Stimulated activated CD8-positive, alpha-beta memory T cell treated with anti-CD3 and anti-CD28 coated beads, Interleukin-2, amount 100 ng/mL, for 48 hours (primary cell): ENCODE measurements at regions not wholly inside any gene's neighbourhood (a gene's known extent, or its start where the extent isn't known, plus 50 kb on each side); places are given as distances from the start of the nearest gene placed in this dataset.

Experiments
- DNase-seq, 2 donors: peaks; one replicate each; pipeline ENCODE4 v3.0.0-alpha.2; 2020; ENCODE audit warnings: low read depth in 2 of 2

- DNase-seq, result no peak
Measured at GRCh38 chr9:17970277-17970676, 391.4 kb downstream of the SH3GL2 start.

- DNase-seq, result no peak
Measured at GRCh38 chr9:17978773-17979172, 399.9 kb downstream of the SH3GL2 start.

GRCh38 chr9:17986595-17986994 is 407.7 kb downstream of the SH3GL2 start:
- DNase-seq, result no peak

DNA sequence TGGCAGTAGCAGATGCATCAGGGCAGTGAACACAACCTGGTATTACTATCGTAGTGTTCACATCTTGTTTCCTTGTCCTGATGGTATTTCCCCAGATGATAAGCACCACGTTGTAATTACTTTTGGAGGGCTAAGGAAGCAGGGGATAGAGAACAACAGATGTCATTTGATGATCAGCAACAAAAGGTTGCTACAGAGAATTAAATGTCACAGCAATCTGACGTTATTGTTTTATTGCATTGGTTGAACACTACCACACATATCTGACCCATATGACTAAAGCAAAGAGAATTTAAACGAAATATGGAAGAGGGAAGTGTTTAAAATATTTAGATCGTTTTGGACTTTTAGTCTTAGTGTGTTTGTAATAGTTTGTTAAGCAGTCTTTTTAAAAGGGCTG is 408.3 kb downstream of the SH3GL2 start:
- no peak for DNase-seq

DNA sequence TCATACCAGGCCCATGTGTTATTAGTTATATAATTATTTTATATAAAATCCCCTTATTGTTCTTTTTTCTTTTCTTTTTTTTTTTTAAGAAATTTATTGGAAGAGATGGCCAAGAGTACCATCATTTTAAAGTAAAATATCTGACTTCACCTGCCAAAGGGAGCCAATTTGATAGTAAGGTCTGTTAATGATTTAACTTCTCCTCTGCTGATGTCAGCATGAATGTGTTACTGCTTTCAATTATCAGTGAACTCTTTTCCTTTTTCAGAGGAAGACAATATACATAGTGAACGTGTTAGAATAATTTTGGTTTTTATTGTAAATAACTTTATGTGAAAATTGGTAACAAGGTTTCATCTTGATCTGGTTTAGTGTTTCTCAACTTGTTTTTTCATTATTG is 409.6 kb downstream of the SH3GL2 start:
- no peak for DNase-seq

- no peak for DNase-seq
Measured at GRCh38 chr9:17990602-17991001, 411.7 kb downstream of the SH3GL2 start.

- DNase-seq, result no peak
Measured at GRCh38 chr9:17993024-17993423, 414.2 kb downstream of the SH3GL2 start.

- DNase-seq, result no peak
Measured at GRCh38 chr9:17994695-17995425, 416.0 kb downstream of the SH3GL2 start.

DNA sequence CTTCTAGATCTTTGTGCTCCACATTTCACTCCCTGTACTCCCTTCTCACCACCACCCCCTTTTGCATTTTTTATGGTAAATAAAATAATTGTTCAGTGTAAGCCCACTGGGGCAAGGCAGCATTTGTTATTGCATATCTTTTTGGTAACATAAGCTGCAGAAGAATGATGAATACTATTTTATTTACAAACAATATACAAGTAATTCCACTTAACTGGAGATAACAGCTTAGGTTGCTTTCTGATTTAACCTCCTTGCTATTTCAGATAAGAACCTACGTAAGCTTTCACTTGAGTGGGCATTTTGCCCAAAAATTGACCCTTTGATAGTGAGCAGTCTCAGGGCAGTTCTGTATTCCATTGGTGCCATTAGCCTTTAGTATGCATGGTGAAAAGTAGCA is 417.9 kb downstream of the SH3GL2 start:
- no peak for DNase-seq

DNA sequence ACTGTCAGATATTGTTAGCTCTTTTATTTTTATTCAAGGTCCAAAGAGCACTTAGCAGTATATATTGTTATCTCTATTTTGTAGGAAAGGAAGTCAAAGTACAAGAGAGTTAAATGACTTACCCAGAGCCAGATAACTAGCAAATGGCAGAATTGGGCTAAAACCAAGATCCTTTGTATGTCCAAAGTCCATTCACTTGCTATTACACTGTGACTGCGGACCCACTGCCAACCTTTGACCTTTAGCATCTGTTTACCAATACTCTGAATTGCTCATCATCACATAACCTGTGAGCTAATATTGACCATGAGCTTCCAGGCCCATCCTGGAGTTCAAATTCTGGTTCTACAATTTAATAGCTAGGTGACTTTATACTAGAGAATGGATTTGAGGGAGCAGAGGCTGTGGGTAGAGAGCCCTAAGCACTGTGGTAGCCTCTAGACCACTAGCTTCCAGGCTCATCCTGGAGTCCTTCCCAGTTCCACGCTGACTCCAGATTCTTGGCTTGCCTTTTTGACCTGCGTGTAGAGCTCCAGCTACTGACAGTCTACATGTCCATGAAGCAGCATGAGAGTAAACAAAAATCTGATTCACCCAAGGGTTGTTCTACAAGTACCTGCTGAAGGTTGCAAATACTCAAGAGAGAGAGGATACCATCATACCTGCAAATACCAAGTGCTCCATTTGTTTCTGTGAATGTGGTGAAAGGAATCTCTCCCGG is 424.0 kb downstream of the SH3GL2 start:
- no peak for DNase-seq

DNA sequence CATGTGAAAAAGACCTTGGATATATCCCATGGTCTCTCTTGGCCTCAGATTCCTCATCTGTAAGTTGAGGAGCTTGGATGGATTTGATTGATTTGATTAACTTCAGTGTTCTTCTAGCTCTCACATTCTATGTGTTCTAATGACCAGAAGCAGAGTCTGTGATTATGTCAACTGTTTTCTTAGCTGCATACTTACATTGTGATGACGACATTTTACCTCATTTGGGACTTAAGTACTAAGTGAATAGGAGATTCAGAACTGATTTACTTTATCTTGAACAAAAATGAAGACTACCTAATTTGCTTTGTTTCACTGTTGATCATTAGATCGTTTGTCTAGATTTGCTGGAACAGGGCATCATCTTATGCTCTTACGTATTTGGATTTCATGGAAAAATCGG is 427.7 kb downstream of the SH3GL2 start:
- DNase-seq, result no peak

- DNase-seq, result no peak
Measured at GRCh38 chr9:18007621-18008020, 428.8 kb downstream of the SH3GL2 start.

- DNase-seq, result no peak
Measured at GRCh38 chr9:18009902-18010301, 431.0 kb downstream of the SH3GL2 start.

GRCh38 chr9:18010492-18010891 is 431.6 kb downstream of the SH3GL2 start:
- DNase-seq, result no peak

DNA sequence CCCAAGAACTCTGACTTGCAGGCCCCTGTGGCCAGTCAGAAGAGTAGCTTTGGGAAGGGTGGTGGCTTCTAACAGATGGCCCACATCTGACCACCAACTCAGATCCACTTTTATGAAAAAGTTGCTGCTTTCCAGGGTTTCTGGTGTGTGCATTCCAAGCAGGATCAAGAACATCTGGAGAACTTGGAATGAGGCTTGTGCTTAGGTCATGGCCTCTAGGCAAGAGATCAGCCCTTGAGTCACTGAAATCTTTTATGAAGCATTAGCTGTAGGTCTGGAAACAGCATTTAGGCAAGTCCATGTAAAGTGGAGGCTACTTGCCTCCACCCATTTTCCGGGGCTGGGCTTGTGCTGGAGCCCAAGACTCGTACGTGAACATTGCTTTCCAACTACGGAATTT is 433.3 kb downstream of the SH3GL2 start:
- no peak for DNase-seq

DNA sequence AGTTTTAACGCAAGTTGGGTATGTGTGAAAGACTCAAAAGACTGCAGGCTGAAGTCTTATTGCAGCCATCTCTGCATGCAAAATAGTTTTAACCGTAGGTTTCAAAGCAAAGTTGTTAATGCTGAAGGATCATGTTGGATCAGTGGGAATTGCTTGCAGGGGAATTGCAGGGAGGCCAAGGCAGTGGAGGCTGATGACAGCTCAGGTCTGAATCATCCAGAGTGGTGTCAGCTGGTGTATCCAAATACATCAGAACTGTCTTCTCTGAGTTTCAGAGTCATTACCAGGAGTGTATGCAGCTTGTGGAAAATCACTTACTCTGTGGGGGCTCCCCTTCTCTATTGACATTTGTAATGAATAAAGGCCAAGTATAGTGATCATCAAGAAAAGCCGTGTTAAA is 435.7 kb downstream of the SH3GL2 start:
- no peak for DNase-seq

GRCh38 chr9:18015116-18015515 is 436.2 kb downstream of the SH3GL2 start:
- no peak for DNase-seq

GRCh38 chr9:18017136-18017535 is 438.3 kb downstream of the SH3GL2 start:
- no peak for DNase-seq

DNA sequence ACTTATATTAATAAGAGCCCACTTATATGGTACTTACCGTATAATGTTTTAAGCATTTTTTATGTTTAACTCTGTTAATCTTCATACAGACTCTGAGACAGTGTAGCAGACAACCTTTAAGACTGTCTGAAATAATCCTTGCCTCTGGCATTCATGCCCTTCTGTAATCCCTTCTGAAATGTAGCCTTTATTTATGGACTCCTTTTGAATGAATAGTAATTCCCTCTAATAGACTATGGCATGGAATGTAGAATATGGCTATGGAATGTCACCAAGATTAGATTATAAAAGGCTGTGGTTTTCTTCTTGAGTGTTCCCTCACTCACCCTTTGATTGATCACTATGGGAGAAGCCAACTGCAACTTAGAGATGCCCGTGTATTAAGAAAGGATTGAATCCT is 439.4 kb downstream of the SH3GL2 start:
- no peak for DNase-seq

DNA sequence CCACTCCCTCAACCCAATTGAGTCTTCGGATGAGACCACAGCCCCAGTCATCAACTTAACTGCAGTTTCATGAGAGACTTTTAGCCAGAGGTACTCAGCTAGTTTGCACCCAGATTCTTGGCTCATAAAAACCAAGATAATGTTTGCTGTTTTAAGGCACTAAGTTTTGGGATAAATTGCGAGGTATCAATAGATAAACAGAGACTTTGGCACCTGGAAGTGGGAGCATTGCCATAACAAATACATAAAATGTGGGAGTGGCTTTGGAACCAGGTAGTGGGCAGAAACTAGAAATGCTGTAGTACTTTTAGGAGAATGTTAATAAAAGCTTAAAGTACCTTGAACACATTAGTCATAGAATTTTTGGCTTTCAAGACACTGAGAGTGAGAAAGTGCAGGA is 439.8 kb downstream of the SH3GL2 start:
- DNase-seq, result no peak

DNA sequence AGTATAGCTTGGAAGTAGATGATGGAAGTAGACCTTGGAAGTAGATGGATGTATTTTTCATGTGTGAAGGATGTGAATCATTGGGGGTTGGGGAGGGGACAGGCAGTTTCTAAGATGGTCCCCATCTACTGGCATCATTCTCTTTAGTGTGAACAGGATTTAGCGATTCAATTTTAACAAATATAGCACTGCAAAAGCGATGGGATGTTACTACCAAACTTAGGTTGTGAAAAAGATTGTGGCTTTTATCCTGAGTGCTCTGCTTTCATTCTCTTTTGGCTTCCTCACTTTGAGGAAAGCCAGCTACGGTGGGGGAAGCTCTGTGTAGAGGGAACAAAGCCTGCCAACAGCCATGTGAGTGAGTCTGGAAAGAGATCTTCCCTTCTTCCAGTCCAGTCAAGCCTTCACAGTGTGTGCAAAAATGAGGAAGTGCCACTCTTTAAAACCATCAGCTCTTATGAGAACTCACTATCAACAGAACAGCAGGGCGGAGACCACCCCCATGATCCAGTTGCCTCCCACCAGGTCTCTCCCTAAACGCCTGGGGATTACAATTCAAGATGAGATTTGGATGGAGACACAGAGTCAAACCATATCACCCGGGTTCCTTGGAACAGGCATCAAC is 441.4 kb downstream of the SH3GL2 start:
- no peak for DNase-seq

DNA sequence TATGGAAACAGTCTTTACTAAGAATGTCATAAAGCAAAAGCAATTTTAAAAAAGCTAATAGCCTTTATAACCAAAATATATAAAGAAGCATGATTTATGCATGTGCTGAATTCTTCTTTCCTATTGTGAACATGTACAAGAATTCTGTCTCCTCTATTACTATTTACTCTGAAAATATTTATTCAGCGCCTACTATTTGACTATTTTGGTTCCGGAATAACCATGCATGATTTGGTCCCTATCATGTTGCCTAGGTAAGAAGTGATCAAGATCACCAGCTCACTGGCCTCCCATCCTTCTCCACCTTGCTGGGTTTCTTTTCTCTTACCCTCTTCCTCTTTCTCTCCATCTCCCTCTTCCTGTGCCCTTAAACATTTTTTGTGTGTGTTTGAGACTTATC is 443.8 kb downstream of the SH3GL2 start:
- DNase-seq, result no peak

GRCh38 chr9:18023332-18023731 is 444.5 kb downstream of the SH3GL2 start:
- DNase-seq, result no peak
